Epithelial cell of proximal tubule (primary cell): ENCODE measurements at regions not wholly inside any gene's neighbourhood (a gene's known extent, or its start where the extent isn't known, plus 50 kb on each side); places are given as distances from the start of the nearest gene placed in this dataset.

Source experiments
- DNase-seq: peaks from one replicate; pipeline ENCODE4 v3.0.0-alpha.2; 2011; ENCODE audit warnings: low read depth
- H3K4me3 ChIP-seq: 2 replicates; pipeline ENCODE4 v1.5.1; 2011; ENCODE audit warnings: low read depth, mild to moderate bottlenecking, low read length
- CTCF ChIP-seq: conservative IDR thresholded peaks from 2 replicates; pipeline ENCODE4 v1.5.1; 2012; ENCODE audit warnings: low read depth, mild to moderate bottlenecking, low read length

GRCh38 chr12:88764781-88765480, 184.7 kb upstream of the KITLG start:
- no peak for DNase-seq
- TF ChIP-seq CTCF: no peak
- H3K4me3 ChIP-seq: no peak overlapping the region

- no peak for DNase-seq
- no peak overlapping the region for H3K4me3 ChIP-seq
- TF ChIP-seq CTCF: no peak
These were observed 183.3 kb upstream of the KITLG start for GRCh38 chr12:88763536-88764100.

GRCh38 chr12:88758176-88758575, 177.9 kb upstream of the KITLG start:
- no peak for DNase-seq

GRCh38 chr12:88756917-88757316, 176.6 kb upstream of the KITLG start:
- no peak overlapping the region for H3K4me3 ChIP-seq
- no peak for TF ChIP-seq CTCF
- DNase-seq: no peak

More at GRCh38 chr12:88758176-88758575, 177.9 kb upstream of the KITLG start:
- no peak for TF ChIP-seq CTCF
- H3K4me3 ChIP-seq: no peak overlapping the region

- no peak for DNase-seq
- H3K4me3 ChIP-seq: no peak overlapping the region
- no peak for TF ChIP-seq CTCF
These were observed 175.9 kb upstream of the KITLG start for GRCh38 chr12:88756153-88756552.

- TF ChIP-seq CTCF: no peak
- DNase-seq: peak; percentile 55
- no peak overlapping the region for H3K4me3 ChIP-seq
These were observed 173.4 kb upstream of the KITLG start for GRCh38 chr12:88753707-88754106.

GRCh38 chr12:88753066-88753465, 172.8 kb upstream of the KITLG start:
- no peak for TF ChIP-seq CTCF
- peak; percentile 59 for DNase-seq
- H3K4me3 ChIP-seq: no peak overlapping the region
